ENCODE measurements at regions not wholly inside any gene's neighbourhood (a gene's known extent, or its start where the extent isn't known, plus 50 kb on each side); places are given as distances from the start of the nearest gene placed in this dataset.

DNA sequence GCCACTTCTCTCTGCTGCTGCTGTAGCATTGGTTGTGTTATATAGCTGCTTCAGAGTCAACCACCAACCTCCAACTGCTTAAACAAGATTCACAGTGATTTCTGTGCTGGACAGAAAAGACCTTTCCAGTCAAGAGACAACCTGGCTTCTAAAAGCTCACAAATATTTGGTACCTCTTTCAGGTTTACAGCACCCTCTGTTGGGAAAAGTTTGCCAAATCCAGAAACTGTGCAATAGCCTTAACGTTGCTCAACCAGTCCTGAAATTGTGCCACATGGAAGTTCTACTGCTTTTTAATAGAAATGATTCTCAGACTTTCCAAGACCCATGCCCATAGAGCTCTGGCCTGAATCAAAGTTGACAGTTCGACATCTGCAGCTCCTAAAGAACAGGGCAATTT lies 842.1 kb upstream of the HTR2C start:
- TF ChIP-seq, protein P1, sequence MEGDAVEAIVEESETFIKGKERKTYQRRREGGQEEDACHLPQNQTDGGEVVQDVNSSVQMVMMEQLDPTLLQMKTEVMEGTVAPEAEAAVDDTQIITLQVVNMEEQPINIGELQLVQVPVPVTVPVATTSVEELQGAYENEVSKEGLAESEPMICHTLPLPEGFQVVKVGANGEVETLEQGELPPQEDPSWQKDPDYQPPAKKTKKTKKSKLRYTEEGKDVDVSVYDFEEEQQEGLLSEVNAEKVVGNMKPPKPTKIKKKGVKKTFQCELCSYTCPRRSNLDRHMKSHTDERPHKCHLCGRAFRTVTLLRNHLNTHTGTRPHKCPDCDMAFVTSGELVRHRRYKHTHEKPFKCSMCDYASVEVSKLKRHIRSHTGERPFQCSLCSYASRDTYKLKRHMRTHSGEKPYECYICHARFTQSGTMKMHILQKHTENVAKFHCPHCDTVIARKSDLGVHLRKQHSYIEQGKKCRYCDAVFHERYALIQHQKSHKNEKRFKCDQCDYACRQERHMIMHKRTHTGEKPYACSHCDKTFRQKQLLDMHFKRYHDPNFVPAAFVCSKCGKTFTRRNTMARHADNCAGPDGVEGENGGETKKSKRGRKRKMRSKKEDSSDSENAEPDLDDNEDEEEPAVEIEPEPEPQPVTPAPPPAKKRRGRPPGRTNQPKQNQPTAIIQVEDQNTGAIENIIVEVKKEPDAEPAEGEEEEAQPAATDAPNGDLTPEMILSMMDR (conservative IDR thresholded peaks at IDR 0.05; ENCODE audit: low read depth in 2 of 2) = peak; percentile 41 to 53
- TF ChIP-seq EZH2 (IDR thresholded peaks at IDR 0.05; ENCODE audit: low read depth, unreplicated experiment) = no peak

Data from GM23338 (cell line).